HG03135 (cell line): ENCODE measurements at regions not wholly inside any gene's neighbourhood (a gene's known extent, or its start where the extent isn't known, plus 50 kb on each side); places are given as distances from the start of the nearest gene placed in this dataset.

ENCODE experiments used
- ATAC-seq: cut with Tn5 transposase; IDR thresholded peaks from one replicate; pipeline ENCODE4 v1.9.1; 2021; ENCODE audit warnings: mild to moderate bottlenecking, moderate library complexity; ENCODE audit not compliant: unreplicated experiment

GRCh38 chr14:71647086-71647784, 285.0 kb upstream of the RGS6 start:
- no peak for ATAC-seq

DNA sequence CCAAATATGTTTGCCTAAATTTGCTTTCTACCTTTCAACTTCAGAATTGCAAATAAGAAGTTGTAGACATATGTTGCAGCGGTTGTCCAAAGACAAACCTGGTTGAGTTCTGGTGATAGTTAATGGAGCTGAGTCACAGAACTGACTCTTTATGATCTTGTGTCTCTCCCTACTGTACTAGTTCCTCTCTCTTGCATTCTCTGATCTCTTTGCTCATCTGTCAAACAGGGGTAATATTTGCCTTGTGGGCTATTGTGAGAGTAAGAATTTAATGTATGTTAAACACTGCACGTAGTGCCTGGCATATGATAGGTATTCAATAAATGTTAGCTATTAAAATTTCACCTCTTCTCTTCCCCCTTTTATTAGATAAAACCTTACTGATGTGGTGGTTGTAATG, 283.5 kb upstream of the RGS6 start:
- no peak for ATAC-seq

GRCh38 chr14:71650187-71650755, 282.0 kb upstream of the RGS6 start:
- ATAC-seq: no peak

GRCh38 chr14:71651228-71651627, 281.0 kb upstream of the RGS6 start:
- ATAC-seq: no peak

- no peak for ATAC-seq
These were observed 279.9 kb upstream of the RGS6 start for GRCh38 chr14:71652368-71652767.

DNA sequence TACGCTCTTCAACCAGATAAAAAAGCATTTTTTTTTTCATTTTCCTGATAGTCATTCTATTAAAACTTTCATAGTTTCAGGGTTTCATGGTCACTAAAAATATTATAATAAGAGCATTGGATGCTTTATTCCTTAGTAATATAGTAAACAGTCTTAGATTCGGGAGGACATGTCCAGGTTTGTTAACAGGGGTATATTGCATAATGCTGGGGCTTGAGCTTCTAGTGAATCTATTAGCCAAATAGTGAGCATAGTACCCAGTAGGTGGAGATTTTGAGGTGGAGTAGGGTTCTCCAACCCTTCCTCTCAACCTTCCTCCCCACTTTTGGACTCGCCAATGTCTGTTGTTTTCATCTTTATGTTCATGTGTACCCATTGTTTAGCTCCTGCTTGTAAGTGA, 277.4 kb upstream of the RGS6 start:
- no peak for ATAC-seq

GRCh38 chr14:71658261-71658860, 273.9 kb upstream of the RGS6 start:
- no peak for ATAC-seq

DNA sequence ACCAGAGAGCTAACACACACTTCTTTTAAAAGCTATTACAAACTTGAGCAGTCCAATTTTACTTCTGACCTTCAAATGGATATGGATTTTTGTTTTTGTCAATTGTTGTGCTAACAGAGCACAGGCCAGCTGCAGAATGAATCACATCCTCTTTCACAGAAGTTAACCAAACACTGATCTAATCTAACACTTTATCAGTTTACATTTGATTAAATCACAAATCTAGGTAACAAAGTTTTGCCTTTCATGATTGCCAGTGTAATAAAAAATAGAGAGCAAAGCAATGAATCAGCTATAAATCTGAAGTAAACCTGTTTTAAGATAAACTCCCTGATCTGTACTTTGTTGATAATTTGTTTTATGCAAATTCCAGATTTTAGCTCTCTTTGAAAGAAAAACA, 273.1 kb upstream of the RGS6 start:
- no peak for ATAC-seq

DNA sequence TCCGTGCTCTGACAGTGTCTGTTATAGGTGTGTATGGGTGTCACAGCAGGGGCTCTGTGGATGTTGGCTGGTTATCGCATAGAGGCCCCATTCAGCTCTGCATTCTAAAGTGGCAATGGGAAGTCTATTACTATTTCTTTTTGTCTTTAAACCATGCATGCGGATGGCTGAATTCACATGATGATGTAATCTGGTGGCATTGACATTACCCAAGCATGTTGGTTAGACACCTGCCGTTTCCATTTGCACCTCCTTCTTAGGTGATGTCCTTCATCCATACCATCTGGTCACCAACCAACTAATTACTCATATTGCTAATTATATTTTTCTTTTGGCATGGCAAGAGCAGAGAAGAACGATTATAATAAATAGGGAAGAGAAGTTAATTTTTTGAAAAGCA, 270.8 kb upstream of the RGS6 start:
- no peak for ATAC-seq

DNA sequence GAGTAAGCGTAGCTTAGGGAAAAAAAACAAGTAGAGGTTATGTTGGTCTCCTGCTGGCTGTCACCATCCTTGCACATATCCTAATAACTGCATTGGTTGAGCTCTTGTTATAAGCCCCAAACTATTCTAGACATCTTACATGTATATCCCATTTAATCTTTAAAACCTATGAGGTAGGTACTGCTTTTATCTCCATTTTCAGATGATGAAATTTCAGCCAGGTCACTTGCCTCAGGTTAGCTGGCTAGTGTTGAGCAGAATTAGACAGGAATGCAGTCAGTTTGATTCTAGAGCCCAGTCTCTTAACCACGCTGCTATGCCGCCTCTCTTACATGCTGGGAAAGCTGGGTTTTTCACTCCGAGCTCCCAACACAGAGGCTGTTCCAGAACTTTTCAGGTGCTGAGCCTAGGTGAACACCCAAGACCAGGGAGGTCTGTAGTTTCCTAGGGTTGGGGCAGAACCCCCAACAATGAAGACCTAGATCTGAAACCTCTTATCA, 269.9 kb upstream of the RGS6 start:
- no peak for ATAC-seq

- no peak for ATAC-seq
These were observed 267.1 kb upstream of the RGS6 start for GRCh38 chr14:71665157-71665556.

- ATAC-seq: no peak
These were observed 266.4 kb upstream of the RGS6 start for GRCh38 chr14:71665781-71666180.

DNA sequence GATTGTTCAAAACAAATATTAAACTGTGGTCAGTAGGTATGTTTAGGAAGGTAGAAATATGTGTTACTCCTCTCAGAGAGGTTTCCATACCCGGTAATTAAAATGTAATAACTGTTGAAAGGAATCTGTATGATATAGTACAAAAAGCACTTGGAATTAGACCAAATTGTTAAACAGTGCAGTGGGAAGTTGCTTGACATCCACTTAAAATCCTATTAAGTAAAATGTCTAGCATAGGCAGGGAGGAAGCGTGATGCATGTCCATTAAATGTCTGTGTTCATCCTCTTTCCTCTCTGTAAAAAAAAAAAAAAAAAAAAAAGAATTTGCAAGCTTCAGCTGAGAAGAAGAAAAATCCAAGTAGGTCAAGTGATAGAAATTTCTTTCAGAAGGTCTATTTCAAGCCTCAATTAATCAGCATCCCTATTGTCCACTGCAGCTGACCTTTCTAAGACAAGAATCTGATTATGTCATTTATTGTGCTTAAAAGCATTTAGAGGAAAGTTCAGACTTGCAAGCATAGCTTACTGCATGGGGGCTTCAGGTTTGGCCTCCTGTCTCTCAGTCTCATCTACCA, 265.6 kb upstream of the RGS6 start:
- ATAC-seq: no peak

DNA sequence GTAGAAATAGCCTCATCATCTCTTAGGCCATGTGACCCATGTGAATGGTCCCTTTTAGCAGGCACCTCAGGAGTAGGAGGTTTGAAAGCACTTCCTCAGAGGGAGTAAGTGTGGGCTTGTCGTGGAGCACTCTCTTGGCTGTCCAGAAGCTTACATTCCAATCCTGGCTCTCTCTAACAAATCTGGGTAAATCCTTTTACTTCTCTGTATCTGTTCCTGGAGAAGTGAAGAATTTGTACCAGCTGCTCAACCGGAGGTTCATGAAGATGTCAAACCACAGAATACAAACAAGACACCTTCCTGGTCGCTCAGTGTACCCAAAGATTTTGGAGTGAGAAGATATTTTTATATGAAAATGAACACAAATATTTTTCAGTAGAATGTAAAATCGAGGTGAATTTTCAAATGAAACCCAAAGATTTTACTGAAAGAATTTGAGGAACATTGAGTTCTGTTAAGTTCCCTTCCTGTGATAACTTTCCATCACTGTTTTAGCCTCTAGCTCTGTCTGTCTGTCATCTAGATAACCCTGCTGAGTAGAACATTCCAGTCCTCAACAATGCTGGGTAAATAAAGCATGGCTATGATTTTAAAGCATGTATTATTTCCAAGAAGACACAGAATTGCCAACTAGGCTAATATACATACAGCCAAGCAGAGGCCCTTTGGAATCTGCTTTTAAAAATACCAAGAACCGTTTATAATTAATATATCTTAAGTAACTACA, 263.9 kb upstream of the RGS6 start:
- no peak for ATAC-seq

- ATAC-seq: no peak
These were observed 259.6 kb upstream of the RGS6 start for GRCh38 chr14:71672596-71672995.

DNA sequence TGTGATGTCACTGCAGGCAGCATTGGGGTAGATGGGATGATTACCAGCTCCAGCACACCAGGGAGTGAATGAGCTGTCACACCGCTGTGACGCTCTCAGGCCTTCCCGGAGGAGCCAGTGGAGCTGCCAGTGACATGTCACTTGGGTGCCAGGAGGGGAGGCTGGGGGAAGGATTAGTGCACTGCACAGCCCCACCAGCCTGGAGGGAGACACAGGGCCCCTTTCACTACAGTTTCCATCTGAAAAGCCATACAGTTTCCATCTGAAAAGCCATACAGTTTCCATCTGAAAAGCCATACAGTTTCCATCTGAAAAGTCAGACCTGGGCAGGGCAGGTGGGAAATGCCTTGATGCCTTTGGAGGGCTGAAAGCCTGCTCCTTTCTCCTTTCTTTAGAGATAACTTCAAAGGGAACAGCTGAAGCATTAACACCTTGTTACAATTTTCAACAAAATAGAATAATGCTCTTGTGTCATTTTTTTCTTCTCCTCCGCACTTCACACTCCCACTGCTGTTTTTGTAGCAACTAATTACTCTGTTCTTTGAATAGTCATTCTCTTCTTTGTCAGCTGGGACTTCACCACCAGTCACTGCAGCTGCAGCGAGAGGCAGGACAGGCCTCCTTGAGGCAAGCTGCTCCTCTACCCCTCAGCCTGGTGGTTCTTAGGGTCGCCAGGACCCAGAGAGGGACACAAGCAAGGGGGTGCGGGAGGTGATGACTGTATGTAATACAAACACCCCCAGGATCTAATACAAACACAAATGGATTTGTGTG, 256.9 kb upstream of the RGS6 start:
- no peak for ATAC-seq

- ATAC-seq: no peak
These were observed 256.3 kb upstream of the RGS6 start for GRCh38 chr14:71675900-71676287.

GRCh38 chr14:71680736-71681387, 251.4 kb upstream of the RGS6 start:
- ATAC-seq: no peak

DNA sequence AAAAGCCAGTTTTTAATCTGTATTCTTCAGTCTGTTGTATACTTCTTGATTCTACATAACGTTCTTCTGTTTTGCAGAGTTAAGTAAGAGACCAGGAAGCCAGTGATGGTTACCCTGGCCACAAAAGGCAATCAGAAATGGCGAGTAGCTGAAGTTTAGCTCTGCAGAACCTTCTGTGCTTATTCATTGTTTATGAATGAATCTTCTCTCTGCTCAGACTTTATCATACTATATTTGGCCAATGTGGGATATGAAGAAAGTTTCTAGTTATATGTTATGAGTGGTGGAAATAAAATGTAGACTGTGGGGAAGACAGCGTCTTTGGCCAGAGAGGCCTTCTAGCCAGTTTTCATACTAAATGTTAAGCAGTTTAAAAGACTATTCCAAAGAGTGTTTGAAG, 249.9 kb upstream of the RGS6 start:
- no peak for ATAC-seq

GRCh38 chr14:71684323-71684722, 247.9 kb upstream of the RGS6 start:
- ATAC-seq: no peak
